Upper lobe of right lung (tissue), 1 donor: ENCODE measurements at regions not wholly inside any gene's neighbourhood (a gene's known extent, or its start where the extent isn't known, plus 50 kb on each side); places are given as distances from the start of the nearest gene placed in this dataset.
"Not testable (repeated sequence)": the region's sequence is repeated elsewhere in the genome, so short reads cannot be mapped to it uniquely, and the experiment has no call there.

Experiments
- ATAC-seq: fragments of 200-7000 bp; cut with Tn5 transposase; one replicate; pipeline ENCODE4 v1.9.1; 2020; ENCODE audit warnings: mild to moderate bottlenecking, moderate library complexity
- DNase-seq: peaks from one replicate; pipeline ENCODE4 v3.0.0-alpha.2; 2020
- H3K27ac ChIP-seq: fragments of 200-600 bp; one replicate; pipeline ENCODE4 v1.8.0; 2022
- H3K27me3 ChIP-seq: fragments of 200-600 bp; one replicate; pipeline ENCODE4 v1.8.0; 2022; ENCODE audit warnings: mild to moderate bottlenecking
- H3K36me3 ChIP-seq: fragments of 200-600 bp; one replicate; pipeline ENCODE4 v1.8.0; 2022
- H3K4me1 ChIP-seq: fragments of 200-600 bp; one replicate; pipeline ENCODE4 v1.8.0; 2022
- H3K4me3 ChIP-seq: fragments of 200-600 bp; one replicate; pipeline ENCODE4 v1.8.0; 2022; ENCODE audit warnings: mild to moderate bottlenecking
- H3K9me3 ChIP-seq: fragments of 200-600 bp; one replicate; pipeline ENCODE4 v1.8.0; 2022
- CTCF ChIP-seq: fragments of 200-600 bp; IDR thresholded peaks from one replicate; pipeline ENCODE4 v1.8.0; 2022; ENCODE audit warnings: antibody characterized with exemption
- intact Hi-C: fragments of 100-400 bp; cut with DNase I; formaldehyde crosslinking; loops from one replicate; pipeline ENCODE4 v1.11.0; 2022
- donor health status: DM: no; HTN: yes; CAD: no; lungs with severe emphysema.

DNA sequence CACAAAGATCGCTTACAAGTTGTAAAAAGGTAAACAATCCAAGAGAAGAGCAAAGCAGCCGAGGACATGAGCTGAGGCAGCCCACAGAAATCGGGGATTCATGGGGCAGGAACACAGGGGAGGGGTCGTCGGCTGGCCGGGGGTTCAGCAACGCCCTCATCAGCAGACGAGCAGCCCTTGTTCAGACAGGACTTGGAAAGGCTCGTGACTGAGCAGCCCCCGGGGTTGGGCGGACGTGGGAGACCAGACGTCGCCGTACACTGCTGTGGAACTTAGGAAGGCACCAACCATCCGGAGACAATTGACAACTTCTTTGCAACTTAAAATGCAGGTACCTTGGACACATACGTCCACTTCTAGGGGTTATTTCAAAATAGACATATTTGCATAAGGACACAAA lies 370.5 kb downstream of the BRD1 start:
- Histone ChIP-seq H3K4me1 (no peaks in the 10 kb centered on the region), H3K27me3 (peaks cover 4% of the 10 kb centered on the region), H3K4me3 (no peak overlapping the region), H3K9me3 (no peaks in the 10 kb centered on the region), H3K27ac (no peak overlapping the region), H3K36me3 (no peaks in the 10 kb centered on the region)
- ATAC-seq (no peak), DNase-seq (no peak)
- no peak for TF ChIP-seq CTCF
- intact Hi-C loops, result no loop called here

- H3K27me3 ChIP-seq, result peaks cover 4% of the 10 kb centered on the region
These were observed 372.1 kb downstream of the BRD1 start for GRCh38 chr22:49455595-49455994.

GRCh38 chr22:49454726-49455125 lies 372.9 kb downstream of the BRD1 start:
- H3K27ac ChIP-seq, result no peak overlapping the region
- ATAC-seq (no peak), DNase-seq (peak; percentile 40)
- H3K9me3 ChIP-seq, result no peaks in the 10 kb centered on the region
- no peaks in the 10 kb centered on the region for H3K36me3 ChIP-seq
- intact Hi-C loops, result no loop called here
- no peaks in the 10 kb centered on the region for H3K4me1 ChIP-seq
- TF ChIP-seq CTCF, result no peak
- H3K4me3 ChIP-seq, result no peak overlapping the region
- H3K27me3 ChIP-seq, result peaks cover 4% of the 10 kb centered on the region

More at GRCh38 chr22:49455595-49455994, 372.1 kb downstream of the BRD1 start:
- Histone ChIP-seq H3K36me3 (no peaks in the 10 kb centered on the region), H3K4me1 (no peaks in the 10 kb centered on the region), H3K27ac (no peak overlapping the region), H3K4me3 (no peak overlapping the region), H3K9me3 (no peaks in the 10 kb centered on the region)
- DNase-seq (no peak), ATAC-seq (no peak)
- intact Hi-C loops, result no loop called here
- TF ChIP-seq CTCF, result no peak

DNA sequence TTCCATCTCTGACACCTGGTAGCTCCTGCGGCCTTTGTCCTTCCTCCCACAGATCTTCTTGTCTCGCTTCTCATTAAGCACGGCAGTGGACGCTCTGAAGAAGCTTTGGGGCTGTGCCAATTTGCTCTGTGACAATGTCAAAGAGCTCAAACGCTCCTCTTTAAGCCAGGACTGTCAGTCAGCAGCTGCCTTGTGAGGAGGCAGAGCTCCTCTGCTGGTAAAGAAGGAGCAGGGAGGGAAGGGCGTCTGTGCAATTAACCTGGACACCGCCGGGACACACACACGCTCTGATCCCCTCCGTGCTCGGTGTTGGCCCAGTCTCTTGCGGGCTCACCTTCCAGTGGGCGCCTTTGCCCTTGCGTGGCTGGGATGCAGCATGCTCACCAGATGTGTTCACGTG lies 373.9 kb downstream of the BRD1 start:
- Histone ChIP-seq H3K27me3 (peaks cover 12% of the 10 kb centered on the region), H3K36me3 (no peaks in the 10 kb centered on the region), H3K4me3 (no peak overlapping the region), H3K4me1 (no peaks in the 10 kb centered on the region), H3K9me3 (no peaks in the 10 kb centered on the region), H3K27ac (no peak overlapping the region)
- DNase-seq, result no peak
- ATAC-seq, result no peak
- intact Hi-C loops, result no loop called here
- no peak for TF ChIP-seq CTCF

- H3K36me3 ChIP-seq, H3K9me3 ChIP-seq, H3K4me3 ChIP-seq, ATAC-seq, H3K4me1 ChIP-seq, H3K27ac ChIP-seq, intact Hi-C loops: not testable (repeated sequence)
- H3K27me3 ChIP-seq, result peaks cover 19% of the 10 kb centered on the region
- DNase-seq, result peak; percentile 1
These were observed 374.7 kb downstream of the BRD1 start for GRCh38 chr22:49453019-49453418.

GRCh38 chr22:49452362-49452946 lies 375.2 kb downstream of the BRD1 start:
- H3K27me3 ChIP-seq, result peaks cover 25% of the 10 kb centered on the region
- DNase-seq (no peak), ATAC-seq (no peak)

More at GRCh38 chr22:49452362-49452946, 375.2 kb downstream of the BRD1 start:
- H3K4me1 ChIP-seq, result no peaks in the 10 kb centered on the region
- intact Hi-C loops, result no loop called here
- H3K27ac ChIP-seq, result no peak overlapping the region
- H3K9me3 ChIP-seq, result no peaks in the 10 kb centered on the region
- no peak for TF ChIP-seq CTCF
- no peaks in the 10 kb centered on the region for H3K36me3 ChIP-seq
- no peak overlapping the region for H3K4me3 ChIP-seq
